ENCODE measurements at regions not wholly inside any gene's neighbourhood (a gene's known extent, or its start where the extent isn't known, plus 50 kb on each side); places are given as distances from the start of the nearest gene placed in this dataset.

DNA sequence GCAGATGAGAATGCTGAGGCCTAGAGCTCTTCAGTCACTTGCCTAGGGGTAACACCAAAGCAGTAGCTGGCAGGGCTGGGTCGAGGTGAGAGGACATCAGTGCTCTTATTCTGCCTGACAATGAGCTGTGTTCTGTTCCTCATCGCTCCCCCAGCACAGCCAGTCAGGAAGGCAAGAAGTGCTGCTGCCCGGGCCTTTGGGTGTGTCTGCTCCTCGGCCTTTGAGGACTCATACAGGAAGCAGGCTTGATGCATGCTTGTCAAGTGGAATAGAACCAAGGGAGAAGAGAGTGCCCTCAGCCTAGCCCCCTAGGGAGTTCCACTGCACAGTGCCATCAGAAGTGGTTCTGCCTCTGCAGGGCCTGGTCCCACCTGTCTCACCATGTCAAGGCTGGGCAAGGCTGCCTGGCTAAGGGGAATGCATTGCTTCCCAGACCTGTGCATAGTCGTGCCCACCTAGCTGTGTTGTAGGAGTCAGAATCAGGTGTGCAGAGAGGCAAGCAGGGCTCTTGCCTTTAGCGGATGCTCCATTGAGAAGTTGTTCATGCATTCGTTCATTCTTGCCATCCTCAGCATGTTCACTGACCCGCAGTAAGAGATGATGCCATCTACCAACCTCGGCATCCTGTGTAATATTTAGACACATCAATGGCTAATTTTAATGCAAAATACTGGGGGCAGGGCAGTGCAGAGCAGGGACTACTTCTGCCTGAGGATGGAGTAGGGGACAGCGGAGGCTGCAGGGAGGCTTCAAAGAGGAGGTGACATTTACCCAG lies 156.6 kb downstream of the RPS24 start:
- no peaks in the 10 kb centered on the region for H3K27me3 ChIP-seq (ENCODE audit: low read depth, low read length)
- H3K27ac ChIP-seq (ENCODE audit: low read length) = no peak overlapping the region
- no peak overlapping the region for H3K4me3 ChIP-seq (ENCODE audit: low read depth in 1 of 2, low read length in 2 of 2)
- no peaks in the 10 kb centered on the region for H3K36me3 ChIP-seq (ENCODE audit: control insufficient read depth in 1 of 2, insufficient read depth in 2 of 2, low read length in 2 of 2)
- H3K9me3 ChIP-seq (ENCODE audit: control insufficient read depth in 1 of 2, low read length in 2 of 2) = peaks cover 0 to 5% of the 10 kb centered on the region in 2 donors
- no peaks in the 10 kb centered on the region for H3K4me1 ChIP-seq (ENCODE audit: control insufficient read depth in 1 of 2, insufficient read depth in 2 of 2, low read length in 2 of 2)

DNA sequence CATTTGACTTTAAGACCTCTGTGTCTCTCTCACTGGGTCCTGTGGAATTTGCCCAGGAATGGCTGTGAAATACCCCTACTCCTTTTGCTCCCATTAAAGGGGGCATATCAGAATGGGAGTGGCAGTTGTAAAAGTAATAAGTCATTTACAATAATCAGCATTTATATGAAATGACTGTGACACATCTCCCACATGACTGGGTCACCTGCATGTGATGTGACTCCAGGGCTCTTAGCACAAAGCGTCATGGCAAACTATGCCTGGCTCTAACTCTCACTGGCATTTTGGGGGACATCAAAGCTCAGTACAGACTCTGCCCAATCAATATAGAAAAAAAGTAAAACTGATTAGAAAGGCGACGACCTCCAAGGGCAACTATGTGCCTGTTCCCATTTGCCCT lies 157.6 kb downstream of the RPS24 start:
- H3K4me1 ChIP-seq (ENCODE audit: control insufficient read depth in 1 of 2, insufficient read depth in 2 of 2, low read length in 2 of 2) = no peaks in the 10 kb centered on the region
- no peak overlapping the region for H3K27ac ChIP-seq (ENCODE audit: low read length)
- no peak overlapping the region for H3K4me3 ChIP-seq (ENCODE audit: low read depth in 1 of 2, low read length in 2 of 2)

DNA sequence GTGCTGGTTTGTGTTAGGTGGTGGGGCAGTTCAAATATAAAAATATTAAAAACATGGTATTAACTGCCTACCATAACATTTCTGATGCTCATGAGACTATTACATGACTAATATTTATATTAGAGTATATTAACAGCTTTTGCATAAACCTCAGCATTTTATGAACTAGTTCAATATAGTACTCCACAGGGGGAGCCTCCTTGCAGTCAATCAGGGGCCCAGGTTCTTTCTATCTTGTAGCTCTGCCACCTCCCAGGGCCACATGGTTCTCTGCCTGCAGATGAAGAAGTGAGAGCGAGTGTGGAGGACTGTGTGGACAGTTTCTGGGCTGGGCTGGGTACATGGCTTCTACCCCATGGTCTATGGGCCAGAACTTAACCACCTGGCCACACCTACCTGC lies 159.5 kb downstream of the RPS24 start:
- H3K4me1 ChIP-seq (ENCODE audit: control insufficient read depth in 1 of 2, insufficient read depth in 2 of 2, low read length in 2 of 2) = no peaks in the 10 kb centered on the region
- H3K9me3 ChIP-seq (ENCODE audit: control insufficient read depth in 1 of 2, low read length in 2 of 2) = peaks cover 0 to 5% of the 10 kb centered on the region in 2 donors
- no peak overlapping the region for H3K27ac ChIP-seq (ENCODE audit: low read length)
- H3K27me3 ChIP-seq (ENCODE audit: low read depth, low read length) = no peaks in the 10 kb centered on the region
- H3K36me3 ChIP-seq (ENCODE audit: control insufficient read depth in 1 of 2, insufficient read depth in 2 of 2, low read length in 2 of 2) = no peaks in the 10 kb centered on the region
- no peak overlapping the region for H3K4me3 ChIP-seq (ENCODE audit: low read depth in 1 of 2, low read length in 2 of 2)

More for the DNA sequence above, 157.6 kb downstream of the RPS24 start:
- Histone ChIP-seq H3K36me3 (ENCODE audit: control insufficient read depth in 1 of 2, insufficient read depth in 2 of 2, low read length in 2 of 2) (no peaks in the 10 kb centered on the region), H3K9me3 (ENCODE audit: control insufficient read depth in 1 of 2, low read length in 2 of 2) (peaks cover 0 to 5% of the 10 kb centered on the region in 2 donors), H3K27me3 (ENCODE audit: low read depth, low read length) (no peaks in the 10 kb centered on the region)

DNA sequence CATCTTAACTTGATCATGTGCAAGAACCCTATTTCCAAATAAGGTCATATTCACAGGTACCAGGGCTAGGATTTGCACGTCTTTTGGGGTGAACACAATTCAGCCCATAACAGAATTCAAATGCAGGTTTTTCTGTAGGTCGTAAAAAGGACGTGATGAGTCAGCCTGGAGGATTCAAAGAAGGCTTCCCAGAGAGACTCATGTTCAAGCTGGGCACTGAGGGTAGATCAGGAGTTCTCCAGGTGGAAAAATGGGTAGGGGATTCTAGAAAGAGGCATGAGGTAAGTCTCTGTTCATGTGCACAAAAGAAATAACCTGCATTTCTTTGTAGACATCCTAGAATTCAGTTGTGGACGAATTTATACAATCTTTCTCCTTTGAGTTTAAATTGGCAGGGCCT lies 160.4 kb downstream of the RPS24 start:
- H3K9me3 ChIP-seq (ENCODE audit: control insufficient read depth in 1 of 2, low read length in 2 of 2) = peaks cover 0 to 5% of the 10 kb centered on the region in 2 donors

DNA sequence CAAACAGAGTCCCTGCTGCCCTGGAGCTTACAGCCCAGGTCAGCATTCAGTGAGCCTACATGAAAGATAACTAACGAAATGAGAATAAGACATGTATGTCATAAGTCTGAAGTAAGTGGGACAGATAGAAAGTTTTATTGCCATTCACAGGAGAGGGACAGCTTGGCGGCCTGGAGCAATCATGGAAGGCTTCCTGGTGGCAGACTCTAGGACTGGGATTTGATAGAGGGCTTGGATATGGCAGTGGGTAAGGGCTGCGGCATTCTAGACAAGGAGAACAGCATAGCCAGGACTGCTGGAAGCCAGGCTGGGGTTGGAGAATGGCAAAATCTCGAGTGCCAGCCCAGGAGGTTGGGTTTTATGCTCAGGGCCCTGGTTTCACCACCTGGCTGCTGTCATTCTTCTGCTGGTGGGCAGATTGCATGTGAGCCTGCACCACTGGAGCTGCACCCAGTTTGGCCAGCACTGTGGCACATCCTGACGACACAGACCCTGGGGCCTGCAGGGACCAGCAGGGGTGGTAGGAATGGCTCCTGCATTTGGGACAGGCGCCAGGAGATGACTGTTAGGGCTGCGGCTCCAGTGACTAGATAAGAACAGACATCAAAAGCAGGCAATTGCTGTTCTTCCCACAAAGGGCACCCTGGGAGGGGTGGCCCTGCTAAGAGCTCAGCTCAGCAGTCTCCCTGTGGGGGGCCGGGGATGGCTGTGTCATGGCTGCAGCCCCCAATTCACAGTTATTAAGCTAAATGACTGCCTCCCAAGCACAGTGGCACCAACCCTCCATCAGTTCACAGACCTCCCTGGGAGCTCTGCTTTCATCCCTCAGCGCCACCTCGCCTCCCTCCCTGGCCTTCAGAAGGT lies 161.1 kb downstream of the RPS24 start:
- Histone ChIP-seq H3K36me3 (ENCODE audit: control insufficient read depth in 1 of 2, insufficient read depth in 2 of 2, low read length in 2 of 2) (no peaks in the 10 kb centered on the region), H3K4me1 (ENCODE audit: control insufficient read depth in 1 of 2, insufficient read depth in 2 of 2, low read length in 2 of 2) (no peaks in the 10 kb centered on the region), H3K4me3 (ENCODE audit: low read depth in 1 of 2, low read length in 2 of 2) (no peak overlapping the region), H3K27ac (ENCODE audit: low read length) (no peak overlapping the region), H3K9me3 (ENCODE audit: control insufficient read depth in 1 of 2, low read length in 2 of 2) (peaks cover 0 to 5% of the 10 kb centered on the region in 2 donors), H3K27me3 (ENCODE audit: low read depth, low read length) (no peaks in the 10 kb centered on the region)

More for the DNA sequence above, 160.4 kb downstream of the RPS24 start:
- no peaks in the 10 kb centered on the region for H3K36me3 ChIP-seq (ENCODE audit: control insufficient read depth in 1 of 2, insufficient read depth in 2 of 2, low read length in 2 of 2)
- H3K4me3 ChIP-seq (ENCODE audit: low read depth in 1 of 2, low read length in 2 of 2) = no peak overlapping the region
- no peaks in the 10 kb centered on the region for H3K4me1 ChIP-seq (ENCODE audit: control insufficient read depth in 1 of 2, insufficient read depth in 2 of 2, low read length in 2 of 2)
- H3K27ac ChIP-seq (ENCODE audit: low read length) = no peak overlapping the region
- no peaks in the 10 kb centered on the region for H3K27me3 ChIP-seq (ENCODE audit: low read depth, low read length)

DNA sequence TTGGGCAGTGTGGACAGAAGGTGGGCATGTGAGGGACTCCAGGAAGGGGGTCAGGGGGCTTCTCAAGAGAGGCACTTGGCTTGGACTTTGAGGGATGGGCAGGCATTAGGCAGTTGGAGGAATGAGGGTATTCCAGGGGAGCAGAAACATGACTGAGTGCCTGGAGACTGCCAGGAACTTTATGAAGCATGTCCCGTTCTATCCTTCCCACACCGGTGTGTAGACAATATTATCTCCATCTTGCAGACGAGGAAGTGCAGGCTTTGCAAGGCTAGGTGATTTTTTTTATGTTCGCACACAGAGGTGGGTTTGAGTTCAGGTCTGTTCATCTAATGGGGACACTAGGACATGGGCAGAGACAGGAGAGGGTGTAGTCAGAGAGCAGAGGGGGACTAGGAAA lies 162.7 kb downstream of the RPS24 start:
- Histone ChIP-seq H3K27ac (ENCODE audit: low read length) (no peak overlapping the region), H3K4me3 (ENCODE audit: low read depth in 1 of 2, low read length in 2 of 2) (no peak overlapping the region), H3K36me3 (ENCODE audit: control insufficient read depth in 1 of 2, insufficient read depth in 2 of 2, low read length in 2 of 2) (no peaks in the 10 kb centered on the region), H3K4me1 (ENCODE audit: control insufficient read depth in 1 of 2, insufficient read depth in 2 of 2, low read length in 2 of 2) (no peaks in the 10 kb centered on the region), H3K9me3 (ENCODE audit: control insufficient read depth in 1 of 2, low read length in 2 of 2) (peaks cover 0 to 5% of the 10 kb centered on the region in 2 donors), H3K27me3 (ENCODE audit: low read depth, low read length) (no peaks in the 10 kb centered on the region)

DNA sequence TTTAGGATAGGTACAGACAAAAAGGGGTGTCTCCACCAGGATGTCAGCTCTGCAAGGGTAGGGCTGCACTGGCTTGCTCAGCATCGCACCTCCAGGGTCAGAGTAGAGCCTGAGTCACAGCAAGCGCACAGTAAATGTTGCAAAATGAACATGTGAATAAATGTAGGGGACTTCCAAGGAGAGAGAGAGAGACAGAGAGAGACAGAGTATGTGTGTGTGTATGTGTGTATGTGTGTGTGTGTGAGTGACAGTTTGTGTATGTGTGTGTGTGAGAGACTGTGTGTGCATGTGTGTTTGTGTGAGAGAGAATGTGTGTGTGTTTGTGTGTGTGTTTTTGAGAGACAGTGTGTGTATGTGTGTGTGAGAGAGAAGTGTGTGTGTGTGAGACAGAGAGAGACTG lies 163.3 kb downstream of the RPS24 start:
- no peak overlapping the region for H3K4me3 ChIP-seq (ENCODE audit: low read depth in 1 of 2, low read length in 2 of 2)
- H3K4me1 ChIP-seq (ENCODE audit: control insufficient read depth in 1 of 2, insufficient read depth in 2 of 2, low read length in 2 of 2) = no peaks in the 10 kb centered on the region
- peaks cover 0 to 5% of the 10 kb centered on the region in 2 donors for H3K9me3 ChIP-seq (ENCODE audit: control insufficient read depth in 1 of 2, low read length in 2 of 2)
- no peak overlapping the region for H3K27ac ChIP-seq (ENCODE audit: low read length)
- H3K27me3 ChIP-seq (ENCODE audit: low read depth, low read length) = no peaks in the 10 kb centered on the region
- no peaks in the 10 kb centered on the region for H3K36me3 ChIP-seq (ENCODE audit: control insufficient read depth in 1 of 2, insufficient read depth in 2 of 2, low read length in 2 of 2)

DNA sequence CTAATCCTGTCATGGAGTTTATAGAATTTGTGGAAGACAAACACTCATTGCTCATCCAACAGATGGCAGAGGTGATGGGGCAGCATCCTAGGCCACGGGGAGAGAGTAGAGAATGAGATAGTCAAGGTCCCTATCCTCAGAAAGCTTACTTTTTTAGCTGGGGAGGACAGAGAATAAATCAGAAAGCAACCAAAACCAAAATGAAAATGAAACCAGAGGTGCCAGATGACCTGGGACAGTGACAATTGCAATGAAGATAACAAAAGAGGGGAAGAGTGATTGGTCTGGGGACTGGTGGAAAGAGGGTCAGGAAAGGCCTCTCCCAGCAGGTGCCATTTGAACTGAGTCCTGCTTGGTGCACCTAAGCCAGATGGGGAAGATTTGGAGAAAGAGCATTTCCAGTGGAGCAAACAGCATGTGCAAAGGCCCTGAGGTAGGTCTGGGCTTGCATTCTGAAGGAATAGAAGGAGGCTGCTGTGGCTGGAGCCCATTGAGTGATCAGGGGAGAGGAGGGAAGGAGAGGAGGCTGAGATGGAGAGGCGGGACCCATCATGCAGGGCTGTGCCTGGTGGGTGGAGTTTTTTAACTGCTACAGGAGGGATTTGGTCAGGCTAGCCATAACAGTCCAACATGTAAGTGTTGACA lies 164.1 kb downstream of the RPS24 start:
- no peaks in the 10 kb centered on the region for H3K27me3 ChIP-seq (ENCODE audit: low read depth, low read length)
- no peaks in the 10 kb centered on the region for H3K4me1 ChIP-seq (ENCODE audit: control insufficient read depth in 1 of 2, insufficient read depth in 2 of 2, low read length in 2 of 2)
- no peak overlapping the region for H3K4me3 ChIP-seq (ENCODE audit: low read depth in 1 of 2, low read length in 2 of 2)
- no peak overlapping the region for H3K27ac ChIP-seq (ENCODE audit: low read length)
- peaks cover 0 to 5% of the 10 kb centered on the region in 2 donors for H3K9me3 ChIP-seq (ENCODE audit: control insufficient read depth in 1 of 2, low read length in 2 of 2)
- no peaks in the 10 kb centered on the region for H3K36me3 ChIP-seq (ENCODE audit: control insufficient read depth in 1 of 2, insufficient read depth in 2 of 2, low read length in 2 of 2)

DNA sequence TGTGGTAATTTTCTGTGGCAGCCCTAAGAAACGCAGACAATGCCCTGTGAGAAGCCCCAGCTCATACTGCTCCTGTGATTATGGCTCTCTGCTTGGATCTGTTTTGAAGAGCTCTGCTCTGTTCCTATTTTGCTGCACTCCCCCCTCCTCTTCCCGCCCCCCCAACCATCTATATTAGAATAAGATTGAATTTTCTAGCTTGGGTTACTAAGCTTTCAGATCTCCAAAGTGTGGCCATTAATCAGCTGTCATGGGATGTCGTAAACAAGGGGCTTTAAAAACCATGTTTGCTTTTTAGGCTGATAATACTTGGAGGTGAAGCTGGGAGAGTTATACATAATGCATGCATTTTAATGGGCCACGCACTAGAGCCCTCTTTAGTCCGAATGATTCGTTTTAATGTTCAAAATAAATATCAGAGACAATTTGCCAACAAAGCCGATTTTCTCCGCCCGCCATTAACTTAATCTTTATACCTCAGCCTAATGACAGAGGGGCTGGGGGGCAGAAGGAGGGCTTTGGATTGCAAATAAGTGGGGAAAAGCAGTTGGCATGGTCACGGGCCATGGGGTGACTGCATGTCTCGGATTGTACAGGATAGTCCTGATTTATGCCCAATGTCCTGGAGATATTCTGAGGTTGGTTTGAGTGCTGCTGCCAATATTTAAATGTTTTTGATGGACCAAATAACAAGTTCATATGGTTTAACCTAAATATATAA lies 165.5 kb downstream of the RPS24 start:
- H3K9me3 ChIP-seq (ENCODE audit: control insufficient read depth in 1 of 2, low read length in 2 of 2) = no peaks in the 10 kb centered on the region
- H3K4me1 ChIP-seq (ENCODE audit: control insufficient read depth in 1 of 2, insufficient read depth in 2 of 2, low read length in 2 of 2) = peaks cover 0 to 2% of the 10 kb centered on the region in 2 donors
- H3K27me3 ChIP-seq (ENCODE audit: low read depth, low read length) = no peaks in the 10 kb centered on the region
- H3K27ac ChIP-seq (ENCODE audit: low read length) = no peak overlapping the region
- no peaks in the 10 kb centered on the region for H3K36me3 ChIP-seq (ENCODE audit: control insufficient read depth in 1 of 2, insufficient read depth in 2 of 2, low read length in 2 of 2)
- no peak overlapping the region for H3K4me3 ChIP-seq (ENCODE audit: low read depth in 1 of 2, low read length in 2 of 2)

DNA sequence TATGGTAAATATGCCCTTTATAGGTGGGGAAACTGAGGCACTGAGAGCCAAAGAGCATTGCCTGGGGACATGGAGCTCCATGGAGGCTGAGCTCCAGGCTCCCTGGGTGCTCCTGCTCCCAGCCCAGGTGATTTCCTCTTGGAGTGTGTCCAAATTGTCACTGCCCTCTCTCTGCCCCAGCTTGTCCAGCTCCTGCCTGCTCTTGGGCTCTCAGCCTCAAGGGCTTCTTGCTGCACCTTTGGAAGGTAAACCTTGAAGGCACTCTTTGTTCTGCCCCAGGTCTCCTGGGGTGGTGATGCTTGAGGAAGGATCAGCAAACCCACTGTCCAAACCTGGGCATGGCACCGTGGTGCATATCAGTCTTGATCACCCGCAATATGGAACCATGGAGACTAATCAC lies 166.1 kb downstream of the RPS24 start:
- Histone ChIP-seq H3K4me1 (ENCODE audit: control insufficient read depth in 1 of 2, insufficient read depth in 2 of 2, low read length in 2 of 2) (peaks cover 0 to 7% of the 10 kb centered on the region in 2 donors), H3K9me3 (ENCODE audit: control insufficient read depth in 1 of 2, low read length in 2 of 2) (no peaks in the 10 kb centered on the region), H3K36me3 (ENCODE audit: control insufficient read depth in 1 of 2, insufficient read depth in 2 of 2, low read length in 2 of 2) (no peaks in the 10 kb centered on the region), H3K27me3 (ENCODE audit: low read depth, low read length) (no peaks in the 10 kb centered on the region), H3K27ac (ENCODE audit: low read length) (no peak overlapping the region), H3K4me3 (ENCODE audit: low read depth in 1 of 2, low read length in 2 of 2) (no peak overlapping the region)

DNA sequence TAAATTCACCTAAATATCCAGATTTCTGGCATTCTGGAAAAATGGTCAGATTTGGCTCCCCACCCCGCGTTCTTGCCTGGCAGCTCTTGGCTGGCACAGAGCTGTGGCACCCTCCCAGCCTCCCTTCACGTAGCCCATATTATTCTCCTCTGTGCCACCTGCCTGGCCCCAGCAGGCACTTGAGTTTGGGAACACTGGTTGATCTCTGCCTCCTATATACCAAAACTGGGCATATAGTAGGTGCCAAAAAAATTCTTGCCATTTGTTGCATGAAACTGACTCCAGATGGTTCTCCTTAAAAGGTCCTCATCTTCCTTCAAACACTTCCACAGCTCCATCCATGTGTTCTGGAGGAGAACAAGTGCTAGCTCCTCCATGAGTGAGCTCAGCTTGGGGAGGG lies 167.0 kb downstream of the RPS24 start:
- Histone ChIP-seq H3K27me3 (ENCODE audit: low read depth, low read length) (no peaks in the 10 kb centered on the region), H3K4me3 (ENCODE audit: low read depth in 1 of 2, low read length in 2 of 2) (no peak overlapping the region), H3K27ac (ENCODE audit: low read length) (no peak overlapping the region)

More for the DNA sequence above, 167.0 kb downstream of the RPS24 start:
- Histone ChIP-seq H3K9me3 (ENCODE audit: control insufficient read depth in 1 of 2, low read length in 2 of 2) (no peaks in the 10 kb centered on the region), H3K4me1 (ENCODE audit: control insufficient read depth in 1 of 2, insufficient read depth in 2 of 2, low read length in 2 of 2) (peaks cover 0 to 7% of the 10 kb centered on the region in 2 donors), H3K36me3 (ENCODE audit: control insufficient read depth in 1 of 2, insufficient read depth in 2 of 2, low read length in 2 of 2) (no peaks in the 10 kb centered on the region)

Measured in muscle layer of duodenum (tissue), 2 donors.